ENCODE measurements at regions not wholly inside any gene's neighbourhood (a gene's known extent, or its start where the extent isn't known, plus 50 kb on each side); places are given as distances from the start of the nearest gene placed in this dataset.
"Not testable (repeated sequence)": the region's sequence is repeated elsewhere in the genome, so short reads cannot be mapped to it uniquely, and the experiment has no call there.

DNA sequence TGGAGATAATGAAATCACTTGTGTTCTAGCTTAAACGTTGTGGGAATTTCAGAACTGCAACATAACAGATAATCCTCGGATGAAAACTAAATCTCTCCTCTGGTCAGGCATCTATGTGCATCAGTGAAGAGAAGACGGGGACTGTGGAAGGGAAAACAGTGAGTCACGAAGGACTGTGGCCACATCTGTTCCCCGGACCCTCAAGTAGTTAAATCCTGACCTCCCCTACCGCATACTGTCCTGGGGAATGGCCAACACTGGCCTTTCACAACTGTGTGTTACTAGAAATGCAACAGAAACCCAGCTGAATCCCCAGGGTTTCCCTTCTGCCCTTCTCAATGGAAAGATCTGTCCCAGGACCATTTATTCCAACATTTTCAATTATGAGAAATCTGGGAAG lies 124.6 kb upstream of the EFCAB3 start:
- TF ChIP-seq, protein P1, sequence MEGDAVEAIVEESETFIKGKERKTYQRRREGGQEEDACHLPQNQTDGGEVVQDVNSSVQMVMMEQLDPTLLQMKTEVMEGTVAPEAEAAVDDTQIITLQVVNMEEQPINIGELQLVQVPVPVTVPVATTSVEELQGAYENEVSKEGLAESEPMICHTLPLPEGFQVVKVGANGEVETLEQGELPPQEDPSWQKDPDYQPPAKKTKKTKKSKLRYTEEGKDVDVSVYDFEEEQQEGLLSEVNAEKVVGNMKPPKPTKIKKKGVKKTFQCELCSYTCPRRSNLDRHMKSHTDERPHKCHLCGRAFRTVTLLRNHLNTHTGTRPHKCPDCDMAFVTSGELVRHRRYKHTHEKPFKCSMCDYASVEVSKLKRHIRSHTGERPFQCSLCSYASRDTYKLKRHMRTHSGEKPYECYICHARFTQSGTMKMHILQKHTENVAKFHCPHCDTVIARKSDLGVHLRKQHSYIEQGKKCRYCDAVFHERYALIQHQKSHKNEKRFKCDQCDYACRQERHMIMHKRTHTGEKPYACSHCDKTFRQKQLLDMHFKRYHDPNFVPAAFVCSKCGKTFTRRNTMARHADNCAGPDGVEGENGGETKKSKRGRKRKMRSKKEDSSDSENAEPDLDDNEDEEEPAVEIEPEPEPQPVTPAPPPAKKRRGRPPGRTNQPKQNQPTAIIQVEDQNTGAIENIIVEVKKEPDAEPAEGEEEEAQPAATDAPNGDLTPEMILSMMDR (IDR thresholded peaks at IDR 0.05), result not testable (repeated sequence)
- not testable (repeated sequence) for TF ChIP-seq POLR2A (IDR thresholded peaks at IDR 0.05)

Measured in heart left ventricle (tissue), 13 donors.